Muscle layer of duodenum (tissue), 2 donors: ENCODE measurements at regions not wholly inside any gene's neighbourhood (a gene's known extent, or its start where the extent isn't known, plus 50 kb on each side); places are given as distances from the start of the nearest gene placed in this dataset.

Experiments
- H3K27ac ChIP-seq: one replicate; pipeline ENCODE4 v1.7.0; 2013; ENCODE audit warnings: mild to moderate bottlenecking, low read length
- H3K27me3 ChIP-seq: one replicate; pipeline ENCODE4 v1.7.0; 2013; ENCODE audit warnings: low read depth, mild to moderate bottlenecking, control low read depth, low read length
- H3K36me3 ChIP-seq, 2 donors: one replicate each; pipeline ENCODE4 v1.7.0; 2013; ENCODE audit warnings: low read length in 2 of 2, control low read depth in 1 of 2, mild to moderate bottlenecking in 1 of 2; ENCODE audit not compliant: insufficient read depth in 2 of 2, control insufficient read depth in 1 of 2
- H3K4me1 ChIP-seq, 2 donors: one replicate each; pipeline ENCODE4 v1.7.0; 2013; ENCODE audit warnings: low read length in 2 of 2, mild to moderate bottlenecking in 2 of 2, control low read depth in 1 of 2, moderate library complexity in 1 of 2; ENCODE audit not compliant: insufficient read depth in 2 of 2, control insufficient read depth in 1 of 2
- H3K4me3 ChIP-seq, 2 donors: one replicate each; pipeline ENCODE4 v1.7.0; 2013; ENCODE audit warnings: low read length in 2 of 2, low read depth in 1 of 2, mild to moderate bottlenecking in 1 of 2
- H3K9me3 ChIP-seq, 2 donors: one replicate each; pipeline ENCODE4 v1.7.0; 2013; ENCODE audit warnings: low read length in 2 of 2, control low read depth in 1 of 2, mild to moderate bottlenecking in 1 of 2; ENCODE audit not compliant: control insufficient read depth in 1 of 2
- donor health status: healthy.

- no peak overlapping the region for H3K4me3 ChIP-seq
- no peaks in the 10 kb centered on the region for H3K27me3 ChIP-seq
- no peaks in the 10 kb centered on the region for H3K36me3 ChIP-seq
- no peaks in the 10 kb centered on the region for H3K4me1 ChIP-seq
- no peaks in the 10 kb centered on the region for H3K9me3 ChIP-seq
- no peak overlapping the region for H3K27ac ChIP-seq
These were observed 374.7 kb downstream of the TAF11L14 start for GRCh38 chr5:18008940-18009339.

GRCh38 chr5:18010053-18010452, 375.8 kb downstream of the TAF11L14 start:
- Histone ChIP-seq H3K4me3 (no peak overlapping the region), H3K27me3 (no peaks in the 10 kb centered on the region), H3K9me3 (no peaks in the 10 kb centered on the region), H3K4me1 (no peaks in the 10 kb centered on the region), H3K27ac (no peak overlapping the region), H3K36me3 (no peaks in the 10 kb centered on the region)

- no peak overlapping the region for H3K4me3 ChIP-seq
- H3K4me1 ChIP-seq, result no peaks in the 10 kb centered on the region
- H3K9me3 ChIP-seq, result no peaks in the 10 kb centered on the region
- no peak overlapping the region for H3K27ac ChIP-seq
- H3K36me3 ChIP-seq, result no peaks in the 10 kb centered on the region
- H3K27me3 ChIP-seq, result no peaks in the 10 kb centered on the region
These were observed 384.2 kb downstream of the TAF11L14 start for GRCh38 chr5:18018472-18018871.

- H3K4me3 ChIP-seq, result no peak overlapping the region
- no peak overlapping the region for H3K27ac ChIP-seq
- H3K9me3 ChIP-seq, result no peaks in the 10 kb centered on the region
- H3K4me1 ChIP-seq, result no peaks in the 10 kb centered on the region
- H3K27me3 ChIP-seq, result no peaks in the 10 kb centered on the region
- H3K36me3 ChIP-seq, result no peaks in the 10 kb centered on the region
These were observed 389.0 kb downstream of the TAF11L14 start for GRCh38 chr5:18023275-18023674.

- Histone ChIP-seq H3K36me3 (no peaks in the 10 kb centered on the region), H3K4me3 (no peak overlapping the region), H3K4me1 (no peaks in the 10 kb centered on the region), H3K27me3 (no peaks in the 10 kb centered on the region), H3K27ac (no peak overlapping the region), H3K9me3 (no peaks in the 10 kb centered on the region)
These were observed 389.7 kb downstream of the TAF11L14 start for GRCh38 chr5:18023986-18024385.

GRCh38 chr5:18024542-18024941, 390.3 kb downstream of the TAF11L14 start:
- no peaks in the 10 kb centered on the region for H3K9me3 ChIP-seq

GRCh38 chr5:18027241-18027867, 393.1 kb downstream of the TAF11L14 start:
- Histone ChIP-seq H3K4me3 (no peak overlapping the region), H3K27me3 (no peaks in the 10 kb centered on the region), H3K36me3 (no peaks in the 10 kb centered on the region), H3K27ac (no peak overlapping the region), H3K4me1 (no peaks in the 10 kb centered on the region), H3K9me3 (no peaks in the 10 kb centered on the region)

More at GRCh38 chr5:18024542-18024941, 390.3 kb downstream of the TAF11L14 start:
- H3K27me3 ChIP-seq, result no peaks in the 10 kb centered on the region
- no peak overlapping the region for H3K4me3 ChIP-seq
- no peak overlapping the region for H3K27ac ChIP-seq
- H3K4me1 ChIP-seq, result no peaks in the 10 kb centered on the region
- H3K36me3 ChIP-seq, result no peaks in the 10 kb centered on the region

GRCh38 chr5:18028036-18028435, 393.8 kb downstream of the TAF11L14 start:
- no peak overlapping the region for H3K27ac ChIP-seq
- no peaks in the 10 kb centered on the region for H3K27me3 ChIP-seq
- no peak overlapping the region for H3K4me3 ChIP-seq
- H3K4me1 ChIP-seq, result no peaks in the 10 kb centered on the region
- no peaks in the 10 kb centered on the region for H3K9me3 ChIP-seq
- no peaks in the 10 kb centered on the region for H3K36me3 ChIP-seq

- Histone ChIP-seq H3K4me3 (no peak overlapping the region), H3K27me3 (no peaks in the 10 kb centered on the region), H3K4me1 (no peaks in the 10 kb centered on the region), H3K27ac (no peak overlapping the region), H3K36me3 (no peaks in the 10 kb centered on the region), H3K9me3 (no peaks in the 10 kb centered on the region)
These were observed 398.5 kb downstream of the TAF11L14 start for GRCh38 chr5:18032744-18033143.

GRCh38 chr5:18036531-18036930, 402.3 kb downstream of the TAF11L14 start:
- Histone ChIP-seq H3K27ac (no peak overlapping the region), H3K4me3 (no peak overlapping the region), H3K27me3 (no peaks in the 10 kb centered on the region), H3K9me3 (no peaks in the 10 kb centered on the region), H3K4me1 (no peaks in the 10 kb centered on the region), H3K36me3 (no peaks in the 10 kb centered on the region)

- Histone ChIP-seq H3K36me3 (no peaks in the 10 kb centered on the region), H3K4me1 (no peaks in the 10 kb centered on the region), H3K27ac (no peak overlapping the region), H3K4me3 (no peak overlapping the region), H3K27me3 (no peaks in the 10 kb centered on the region), H3K9me3 (no peaks in the 10 kb centered on the region)
These were observed 403.5 kb downstream of the TAF11L14 start for GRCh38 chr5:18037718-18038117.

- Histone ChIP-seq H3K4me3 (no peak overlapping the region), H3K9me3 (no peaks in the 10 kb centered on the region), H3K27ac (no peak overlapping the region)
These were observed 409.1 kb downstream of the TAF11L14 start for GRCh38 chr5:18043344-18043743.

More at GRCh38 chr5:18043344-18043743, 409.1 kb downstream of the TAF11L14 start:
- H3K4me1 ChIP-seq, result no peaks in the 10 kb centered on the region
- H3K27me3 ChIP-seq, result no peaks in the 10 kb centered on the region
- H3K36me3 ChIP-seq, result no peaks in the 10 kb centered on the region
